ENCODE measurements at regions not wholly inside any gene's neighbourhood (a gene's known extent, or its start where the extent isn't known, plus 50 kb on each side); places are given as distances from the start of the nearest gene placed in this dataset.

DNA sequence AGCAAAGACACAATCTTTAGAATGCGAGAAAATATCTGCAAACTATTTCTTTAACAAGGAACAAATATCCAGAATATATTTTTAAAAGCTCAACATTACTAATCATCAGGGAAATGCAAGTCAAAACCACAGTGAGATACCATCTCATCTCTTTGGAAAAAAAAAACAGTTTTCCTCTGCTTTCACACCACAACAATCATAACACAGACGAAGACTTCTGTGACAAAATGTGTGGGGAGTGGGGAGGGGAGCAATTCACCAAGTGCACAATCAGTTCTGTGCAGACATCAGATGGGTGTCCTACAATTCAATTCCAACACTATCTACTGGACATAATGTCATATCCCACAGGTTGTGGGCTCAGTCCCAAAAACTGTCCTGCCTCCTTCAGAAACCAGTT is 293.2 kb upstream of the SLC7A11 start:
- no peak for TF ChIP-seq EZH2 (IDR thresholded peaks at IDR 0.05; ENCODE audit: insufficient read depth, poor library complexity, severe bottlenecking)
- TF ChIP-seq EZH2phosphoT487 (IDR thresholded peaks at IDR 0.05; ENCODE audit: insufficient read depth, low read depth) = no peak

All from GM23248 (cell line).